Calu3 (cell line): ENCODE measurements at regions not wholly inside any gene's neighbourhood (a gene's known extent, or its start where the extent isn't known, plus 50 kb on each side); places are given as distances from the start of the nearest gene placed in this dataset.
"Not testable (repeated sequence)": the region's sequence is repeated elsewhere in the genome, so short reads cannot be mapped to it uniquely, and the experiment has no call there.

Source experiments
- BruUV-seq: library from RNA; stranded (reverse); fragments of 400-500 nt; replicated peaks from 2 replicates; lab custom pipeline; 2021; lab: Mats Ljungman, UMichigan
- CTCF ChIA-PET: fragments of 300-600 bp; sonication (Branson Sonifier 250); formaldehyde crosslinking; loops from one replicate; lab custom pipeline; 2022; ENCODE audit warnings: antibody characterized with exemption; lab: Charles Lee
- DNase-seq: peaks from one replicate; pipeline ENCODE4 v3.0.0; 2022
- H3K27ac Mint-ChIP-seq: one replicate; pipeline ENCODE4 v1.8.0; 2022; ENCODE audit warnings: mixed read lengths; ENCODE audit not compliant: unreplicated experiment
- H3K27me3 Mint-ChIP-seq: one replicate; pipeline ENCODE4 v1.8.0; 2022; ENCODE audit warnings: mixed read lengths; ENCODE audit not compliant: unreplicated experiment
- H3K36me3 Mint-ChIP-seq: one replicate; pipeline ENCODE4 v1.8.0; 2022; ENCODE audit warnings: mild to moderate bottlenecking, moderate library complexity, mixed read lengths; ENCODE audit not compliant: insufficient read depth, unreplicated experiment
- H3K4me1 Mint-ChIP-seq: one replicate; pipeline ENCODE4 v1.8.0; 2022; ENCODE audit warnings: mild to moderate bottlenecking, low read depth, mixed read lengths; ENCODE audit not compliant: unreplicated experiment
- H3K4me3 Mint-ChIP-seq: one replicate; pipeline ENCODE4 v1.8.0; 2022; ENCODE audit warnings: mild to moderate bottlenecking, low read depth, moderate library complexity, mixed read lengths; ENCODE audit not compliant: unreplicated experiment
- H3K9me3 Mint-ChIP-seq: one replicate; pipeline ENCODE4 v1.8.0; 2022; ENCODE audit warnings: low read depth, mixed read lengths; ENCODE audit not compliant: unreplicated experiment
- CTCF ChIP-seq: fragments of 200-600 bp; IDR thresholded peaks from one replicate; pipeline ENCODE4 v1.8.0; 2022; ENCODE audit warnings: antibody characterized with exemption; ENCODE audit not compliant: unreplicated experiment
- intact Hi-C: fragments of 100-400 bp; cut with micrococcal nuclease; formaldehyde crosslinking; loops from one replicate; pipeline ENCODE4 v1.10.0; 2022; ENCODE audit not compliant: unreplicated experiment

- CTCF ChIA-PET = no interaction called here
- no peak for TF ChIP-seq CTCF
- no peaks in the 10 kb centered on the region for H3K27me3 Mint-ChIP-seq
- H3K27ac Mint-ChIP-seq = no peak overlapping the region
- no peaks in the 10 kb centered on the region for H3K4me1 Mint-ChIP-seq
- no peaks in the 10 kb centered on the region for H3K36me3 Mint-ChIP-seq
- no peak for DNase-seq
- no TSS peak for BruUV-seq
- intact Hi-C loops = no loop called here
- no peak overlapping the region for H3K4me3 Mint-ChIP-seq
- H3K9me3 Mint-ChIP-seq = peaks cover 9% of the 10 kb centered on the region
These were observed 322.8 kb downstream of the ANKRD30A start for GRCh38 chr10:37448161-37448560.

GRCh38 chr10:37442882-37443281 is 317.5 kb downstream of the ANKRD30A start:
- H3K4me1 Mint-ChIP-seq = no peaks in the 10 kb centered on the region
- H3K4me3 Mint-ChIP-seq = no peak overlapping the region
- H3K27me3 Mint-ChIP-seq = no peaks in the 10 kb centered on the region
- TF ChIP-seq CTCF = no peak
- no peaks in the 10 kb centered on the region for H3K36me3 Mint-ChIP-seq
- BruUV-seq = no TSS peak
- DNase-seq = no peak
- no peak overlapping the region for H3K27ac Mint-ChIP-seq
- peaks cover 5% of the 10 kb centered on the region for H3K9me3 Mint-ChIP-seq
- intact Hi-C loops = no loop called here
- CTCF ChIA-PET = no interaction called here

GRCh38 chr10:37441224-37441623 is 315.8 kb downstream of the ANKRD30A start:
- H3K27ac Mint-ChIP-seq, H3K27me3 Mint-ChIP-seq, H3K4me1 Mint-ChIP-seq, H3K36me3 Mint-ChIP-seq, H3K9me3 Mint-ChIP-seq, H3K4me3 Mint-ChIP-seq, BruUV-seq, DNase-seq, intact Hi-C loops: not testable (repeated sequence)
- CTCF ChIA-PET = interaction anchor here (0.6 kb wide), 3 partner anchors 47 to 331 kb away, joined by 3 to 4 read pairs (median 4); no protein-coding TSS in a partner anchor

- Mint-ChIP-seq H3K27me3 (no peaks in the 10 kb centered on the region), H3K36me3 (no peaks in the 10 kb centered on the region), H3K4me3 (no peak overlapping the region), H3K27ac (no peak overlapping the region), H3K4me1 (no peaks in the 10 kb centered on the region), H3K9me3 (peaks cover under 1% of the 10 kb centered on the region)
- no peak for TF ChIP-seq CTCF
- DNase-seq = no peak
- CTCF ChIA-PET = no interaction called here
- no TSS peak for BruUV-seq
- intact Hi-C loops = no loop called here
These were observed 314.4 kb downstream of the ANKRD30A start for GRCh38 chr10:37439826-37440225.

GRCh38 chr10:37436357-37436756 is 311.0 kb downstream of the ANKRD30A start:
- no peak for DNase-seq
- H3K9me3 Mint-ChIP-seq = no peaks in the 10 kb centered on the region
- H3K27ac Mint-ChIP-seq = no peak overlapping the region
- BruUV-seq = no TSS peak
- H3K27me3 Mint-ChIP-seq = no peaks in the 10 kb centered on the region
- H3K4me1 Mint-ChIP-seq = no peaks in the 10 kb centered on the region
- intact Hi-C loops = no loop called here
- H3K4me3 Mint-ChIP-seq = no peak overlapping the region
- TF ChIP-seq CTCF = no peak
- no peaks in the 10 kb centered on the region for H3K36me3 Mint-ChIP-seq
- CTCF ChIA-PET = no interaction called here
